HG02970 (cell line): ENCODE measurements at regions not wholly inside any gene's neighbourhood (a gene's known extent, or its start where the extent isn't known, plus 50 kb on each side); places are given as distances from the start of the nearest gene placed in this dataset.

ENCODE experiments used
- ATAC-seq: cut with Tn5 transposase; IDR thresholded peaks from one replicate; pipeline ENCODE4 v1.9.1; 2021; ENCODE audit warnings: mild to moderate bottlenecking, moderate library complexity, moderate number of reproducible peaks; ENCODE audit not compliant: unreplicated experiment, low FRiP score

GRCh38 chrX:23223169-23223568 is 111.5 kb upstream of the PTCHD1 start:
- no peak for ATAC-seq

- no peak for ATAC-seq
Observed at GRCh38 chrX:23228454-23228853, 106.2 kb upstream of the PTCHD1 start.

GRCh38 chrX:23228950-23229448 is 105.7 kb upstream of the PTCHD1 start:
- no peak for ATAC-seq

GRCh38 chrX:23235051-23235450 is 99.6 kb upstream of the PTCHD1 start:
- no peak for ATAC-seq

- no peak for ATAC-seq
Observed at GRCh38 chrX:23246001-23246400, 88.6 kb upstream of the PTCHD1 start.

GRCh38 chrX:23248187-23248586 is 86.5 kb upstream of the PTCHD1 start:
- no peak for ATAC-seq

GRCh38 chrX:23251043-23251442 is 83.6 kb upstream of the PTCHD1 start:
- ATAC-seq, result no peak

GRCh38 chrX:23263892-23264291 is 70.8 kb upstream of the PTCHD1 start:
- no peak for ATAC-seq

GRCh38 chrX:23269923-23270322 is 64.7 kb upstream of the PTCHD1 start:
- ATAC-seq, result no peak

- ATAC-seq, result no peak
Observed at GRCh38 chrX:23271026-23271425, 63.6 kb upstream of the PTCHD1 start.

- no peak for ATAC-seq
Observed at GRCh38 chrX:23276475-23276874, 58.2 kb upstream of the PTCHD1 start.
